ENCODE measurements at regions not wholly inside any gene's neighbourhood (a gene's known extent, or its start where the extent isn't known, plus 50 kb on each side); places are given as distances from the start of the nearest gene placed in this dataset.

DNA sequence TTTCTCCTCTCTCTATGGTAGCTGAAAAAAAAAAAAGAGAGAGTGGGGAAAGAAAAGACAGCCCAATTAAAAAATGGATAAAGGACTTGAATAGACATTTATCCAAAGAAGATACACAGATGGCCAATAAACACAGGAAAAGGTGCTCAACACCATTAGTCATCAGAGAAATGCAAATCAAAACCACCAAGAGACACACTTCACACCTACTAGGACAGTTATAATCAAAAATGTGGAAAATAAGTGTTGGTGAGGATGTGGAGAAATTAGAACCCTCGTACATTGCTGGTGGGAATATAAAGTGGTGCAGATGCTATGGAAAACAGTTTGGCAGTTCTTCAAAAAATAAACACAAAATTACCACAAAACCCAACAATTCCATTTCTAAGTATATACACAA, 172.4 kb upstream of the GRIN2B start:
- no peaks in the 10 kb centered on the region for H3K36me3 ChIP-seq (ENCODE audit: control insufficient read depth, insufficient read depth, low read length)
- H3K4me3 ChIP-seq (replicated peaks; ENCODE audit: low read depth, low read length): no peak overlapping the region
- DNase-seq (ENCODE audit: extremely low read depth, insufficient read length): no peak
- no peaks in the 10 kb centered on the region for H3K27me3 ChIP-seq (replicated peaks; ENCODE audit: control insufficient read depth, insufficient read depth, low read length)
- TF ChIP-seq, protein P1, sequence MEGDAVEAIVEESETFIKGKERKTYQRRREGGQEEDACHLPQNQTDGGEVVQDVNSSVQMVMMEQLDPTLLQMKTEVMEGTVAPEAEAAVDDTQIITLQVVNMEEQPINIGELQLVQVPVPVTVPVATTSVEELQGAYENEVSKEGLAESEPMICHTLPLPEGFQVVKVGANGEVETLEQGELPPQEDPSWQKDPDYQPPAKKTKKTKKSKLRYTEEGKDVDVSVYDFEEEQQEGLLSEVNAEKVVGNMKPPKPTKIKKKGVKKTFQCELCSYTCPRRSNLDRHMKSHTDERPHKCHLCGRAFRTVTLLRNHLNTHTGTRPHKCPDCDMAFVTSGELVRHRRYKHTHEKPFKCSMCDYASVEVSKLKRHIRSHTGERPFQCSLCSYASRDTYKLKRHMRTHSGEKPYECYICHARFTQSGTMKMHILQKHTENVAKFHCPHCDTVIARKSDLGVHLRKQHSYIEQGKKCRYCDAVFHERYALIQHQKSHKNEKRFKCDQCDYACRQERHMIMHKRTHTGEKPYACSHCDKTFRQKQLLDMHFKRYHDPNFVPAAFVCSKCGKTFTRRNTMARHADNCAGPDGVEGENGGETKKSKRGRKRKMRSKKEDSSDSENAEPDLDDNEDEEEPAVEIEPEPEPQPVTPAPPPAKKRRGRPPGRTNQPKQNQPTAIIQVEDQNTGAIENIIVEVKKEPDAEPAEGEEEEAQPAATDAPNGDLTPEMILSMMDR (IDR thresholded peaks at IDR 0.05; ENCODE audit: insufficient read depth, low read length, poor library complexity, severe bottlenecking): no peak

DNA sequence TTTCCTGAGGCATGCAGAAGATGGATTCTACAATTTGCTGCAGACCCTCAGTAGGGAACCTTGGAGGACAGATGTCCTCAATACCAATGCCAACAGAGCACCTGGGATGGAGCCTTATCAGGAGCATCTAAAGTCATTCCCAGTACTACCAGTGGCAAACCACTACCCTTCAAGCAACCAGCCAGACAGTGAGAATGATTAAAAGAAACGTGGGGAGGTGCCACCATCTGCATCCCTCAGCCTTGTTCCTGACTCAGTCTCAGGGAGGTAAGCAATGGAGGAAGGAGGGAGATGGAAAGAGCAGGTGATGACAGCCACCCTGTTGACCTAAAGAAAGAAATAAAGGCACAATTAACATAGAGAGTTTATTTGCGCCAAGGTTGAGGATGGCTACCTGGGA, 175.2 kb upstream of the GRIN2B start:
- TF ChIP-seq, protein P1 (IDR thresholded peaks at IDR 0.05; ENCODE audit: insufficient read depth, low read length, poor library complexity, severe bottlenecking): no peak
- Histone ChIP-seq H3K36me3 (ENCODE audit: control insufficient read depth, insufficient read depth, low read length) (no peaks in the 10 kb centered on the region), H3K27me3 (replicated peaks; ENCODE audit: control insufficient read depth, insufficient read depth, low read length) (no peaks in the 10 kb centered on the region), H3K4me3 (replicated peaks; ENCODE audit: low read depth, low read length) (no peak overlapping the region)
- DNase-seq (ENCODE audit: extremely low read depth, insufficient read length): no peak

DNA sequence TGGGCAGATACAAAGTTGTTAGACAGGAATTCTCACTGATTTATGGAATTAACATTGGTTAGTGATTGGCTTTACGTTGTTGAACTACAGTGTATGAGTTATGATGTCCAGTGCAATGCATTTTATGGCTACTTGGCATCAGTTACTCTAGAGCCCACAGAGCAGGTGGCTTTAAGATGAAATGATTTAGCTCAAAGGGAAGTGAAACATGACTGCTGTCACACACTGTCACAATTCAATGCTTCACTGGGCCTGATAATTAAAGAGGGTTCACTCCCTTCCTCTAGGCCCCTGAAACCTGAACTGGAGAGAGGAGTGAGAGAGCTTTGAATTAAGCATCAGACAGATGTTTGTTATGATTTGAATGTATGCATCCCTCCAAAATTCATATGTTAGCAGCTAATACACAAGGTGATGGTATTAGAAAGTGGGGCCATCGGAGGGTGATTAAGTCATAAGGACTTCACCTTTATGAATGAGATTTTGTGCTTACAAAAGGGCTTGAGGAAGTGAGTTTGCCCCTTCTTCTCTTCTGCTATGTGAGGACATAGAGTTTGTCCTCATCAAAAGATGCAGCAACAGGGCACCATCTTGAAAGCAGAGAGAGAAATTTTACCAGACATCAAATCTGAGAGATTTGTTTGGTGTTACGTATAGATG, 175.8 kb upstream of the GRIN2B start:
- TF ChIP-seq, protein P1 (IDR thresholded peaks at IDR 0.05; ENCODE audit: insufficient read depth, low read length, poor library complexity, severe bottlenecking): no peak
- Histone ChIP-seq H3K4me3 (replicated peaks; ENCODE audit: low read depth, low read length) (no peak overlapping the region), H3K36me3 (ENCODE audit: control insufficient read depth, insufficient read depth, low read length) (no peaks in the 10 kb centered on the region), H3K27me3 (replicated peaks; ENCODE audit: control insufficient read depth, insufficient read depth, low read length) (no peaks in the 10 kb centered on the region)
- DNase-seq (ENCODE audit: extremely low read depth, insufficient read length): peak; percentile 87

DNA sequence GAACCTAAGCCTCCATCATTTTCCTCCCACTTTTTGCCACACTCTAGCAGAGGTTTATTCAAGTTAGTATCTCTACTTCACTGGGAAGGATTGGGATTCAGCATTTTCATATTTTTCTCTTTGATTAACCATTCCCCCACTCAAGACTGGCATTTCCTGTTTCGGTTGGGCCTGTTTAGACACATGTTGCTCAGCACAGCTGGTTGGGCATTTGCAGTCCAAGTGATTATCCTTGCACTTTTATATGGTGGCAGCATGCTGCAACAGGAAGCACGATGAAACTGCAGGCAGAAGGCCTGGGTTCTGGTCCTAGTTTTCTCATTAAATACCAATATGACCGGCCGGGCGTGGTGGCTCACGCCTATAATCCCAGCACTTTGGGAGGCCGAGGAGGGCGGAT, 182.9 kb upstream of the GRIN2B start:
- TF ChIP-seq, protein P1 (IDR thresholded peaks at IDR 0.05; ENCODE audit: insufficient read depth, low read length, poor library complexity, severe bottlenecking): no peak
- H3K4me3 ChIP-seq (replicated peaks; ENCODE audit: low read depth, low read length): no peak overlapping the region
- no peaks in the 10 kb centered on the region for H3K27me3 ChIP-seq (replicated peaks; ENCODE audit: control insufficient read depth, insufficient read depth, low read length)
- no peak for DNase-seq (ENCODE audit: extremely low read depth, insufficient read length)
- H3K36me3 ChIP-seq (ENCODE audit: control insufficient read depth, insufficient read depth, low read length): no peaks in the 10 kb centered on the region

DNA sequence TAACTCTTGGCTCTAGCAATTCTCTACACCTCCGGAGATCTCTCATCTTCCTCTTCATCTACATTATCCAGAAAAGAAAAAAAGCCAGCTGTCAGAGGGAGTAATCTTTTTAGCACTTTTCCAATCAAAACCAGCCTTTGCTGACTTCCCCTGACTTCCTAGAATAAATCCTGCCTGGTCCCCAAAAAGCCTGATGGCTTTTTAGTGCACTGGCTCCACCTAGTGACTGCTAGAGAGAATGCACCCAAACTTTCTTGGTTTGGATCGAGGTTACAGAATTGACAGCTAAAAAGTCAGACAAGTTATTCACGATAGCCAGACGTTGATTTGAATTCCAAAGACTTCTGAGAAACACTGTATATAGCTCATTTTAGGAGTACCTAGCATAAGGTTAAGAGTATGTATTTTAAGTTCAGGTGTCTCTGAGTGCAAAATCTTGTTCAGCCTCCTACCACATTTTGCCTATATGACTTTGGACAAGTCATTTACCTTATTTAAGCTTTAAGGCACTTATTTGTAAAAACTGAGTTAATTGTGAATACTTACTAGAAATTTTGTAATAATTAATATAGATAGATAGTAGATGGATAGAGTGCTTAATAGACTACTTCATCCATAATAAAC, 185.7 kb upstream of the GRIN2B start:
- no peaks in the 10 kb centered on the region for H3K27me3 ChIP-seq (replicated peaks; ENCODE audit: control insufficient read depth, insufficient read depth, low read length)
- no peak for DNase-seq (ENCODE audit: extremely low read depth, insufficient read length)
- H3K4me3 ChIP-seq (replicated peaks; ENCODE audit: low read depth, low read length): no peak overlapping the region
- TF ChIP-seq, protein P1 (IDR thresholded peaks at IDR 0.05; ENCODE audit: insufficient read depth, low read length, poor library complexity, severe bottlenecking): peak; percentile 92
- no peaks in the 10 kb centered on the region for H3K36me3 ChIP-seq (ENCODE audit: control insufficient read depth, insufficient read depth, low read length)
